ENCODE measurements at regions not wholly inside any gene's neighbourhood (a gene's known extent, or its start where the extent isn't known, plus 50 kb on each side); places are given as distances from the start of the nearest gene placed in this dataset.

- Histone ChIP-seq H3K27ac (ENCODE audit: low read depth, low read length, severe bottlenecking) (no peak overlapping the region), H3K36me3 (ENCODE audit: control insufficient read depth, insufficient read depth, low read length) (no peaks in the 10 kb centered on the region), H3K9me3 (ENCODE audit: control insufficient read depth, low read length) (peaks cover 5% of the 10 kb centered on the region), H3K4me1 (ENCODE audit: control insufficient read depth, insufficient read depth, low read length, poor library complexity, severe bottlenecking) (peaks cover 38% of the 10 kb centered on the region), H3K4me3 (ENCODE audit: extremely low read depth, insufficient read depth, low read length, poor library complexity, severe bottlenecking) (no peak overlapping the region)
- 78 to 80% methylated on average over 5 of the region's 11 CpGs for WGBS, 2 experiments (ENCODE audit: insufficient coverage in 2 of 2)
These were observed 135.4 kb downstream of the BAMBI start for GRCh38 chr10:28812384-28813372.

GRCh38 chr10:28815681-28816080 lies 138.4 kb downstream of the BAMBI start:
- Histone ChIP-seq H3K4me3 (ENCODE audit: extremely low read depth, insufficient read depth, low read length, poor library complexity, severe bottlenecking) (no peak overlapping the region), H3K36me3 (ENCODE audit: control insufficient read depth, insufficient read depth, low read length) (no peaks in the 10 kb centered on the region), H3K27ac (ENCODE audit: low read depth, low read length, severe bottlenecking) (no peak overlapping the region), H3K4me1 (ENCODE audit: control insufficient read depth, insufficient read depth, low read length, poor library complexity, severe bottlenecking) (peaks cover 9% of the 10 kb centered on the region), H3K9me3 (ENCODE audit: control insufficient read depth, low read length) (peaks cover 5% of the 10 kb centered on the region)
- WGBS, 2 experiments (ENCODE audit: insufficient coverage in 2 of 2), result 93 to 96% methylated on average over 20 to 37 of the region's 37 CpGs

- 59 to 61% methylated on average over 7 to 11 of the region's 12 CpGs for WGBS, 2 experiments (ENCODE audit: insufficient coverage in 2 of 2)
- Histone ChIP-seq H3K27ac (ENCODE audit: low read depth, low read length, severe bottlenecking) (peak overlapping the region; percentile 68), H3K36me3 (ENCODE audit: control insufficient read depth, insufficient read depth, low read length) (no peaks in the 10 kb centered on the region), H3K9me3 (ENCODE audit: control insufficient read depth, low read length) (no peaks in the 10 kb centered on the region), H3K4me1 (ENCODE audit: control insufficient read depth, insufficient read depth, low read length, poor library complexity, severe bottlenecking) (peaks cover 18% of the 10 kb centered on the region), H3K4me3 (ENCODE audit: extremely low read depth, insufficient read depth, low read length, poor library complexity, severe bottlenecking) (no peak overlapping the region)
These were observed 145.6 kb downstream of the BAMBI start for GRCh38 chr10:28822719-28823464.

- Histone ChIP-seq H3K4me1 (ENCODE audit: control insufficient read depth, insufficient read depth, low read length, poor library complexity, severe bottlenecking) (peaks cover 18% of the 10 kb centered on the region), H3K4me3 (ENCODE audit: extremely low read depth, insufficient read depth, low read length, poor library complexity, severe bottlenecking) (no peak overlapping the region), H3K27ac (ENCODE audit: low read depth, low read length, severe bottlenecking) (peak overlapping the region; percentile 68), H3K9me3 (ENCODE audit: control insufficient read depth, low read length) (no peaks in the 10 kb centered on the region), H3K36me3 (ENCODE audit: control insufficient read depth, insufficient read depth, low read length) (no peaks in the 10 kb centered on the region)
- WGBS, 2 experiments (ENCODE audit: insufficient coverage in 2 of 2), result 80 to 86% methylated on average over 1 of the region's 1 CpG
These were observed 146.3 kb downstream of the BAMBI start for GRCh38 chr10:28823501-28824075.

- WGBS, 2 experiments (ENCODE audit: insufficient coverage in 2 of 2), result 90 to 100% methylated on average over 3 of the region's 4 CpGs
- H3K9me3 ChIP-seq (ENCODE audit: control insufficient read depth, low read length), result no peaks in the 10 kb centered on the region
- no peaks in the 10 kb centered on the region for H3K4me1 ChIP-seq (ENCODE audit: control insufficient read depth, insufficient read depth, low read length, poor library complexity, severe bottlenecking)
- no peak overlapping the region for H3K27ac ChIP-seq (ENCODE audit: low read depth, low read length, severe bottlenecking)
- H3K36me3 ChIP-seq (ENCODE audit: control insufficient read depth, insufficient read depth, low read length), result no peaks in the 10 kb centered on the region
- H3K4me3 ChIP-seq (ENCODE audit: extremely low read depth, insufficient read depth, low read length, poor library complexity, severe bottlenecking), result no peak overlapping the region
These were observed 156.0 kb downstream of the BAMBI start for GRCh38 chr10:28833313-28833712.

- H3K36me3 ChIP-seq (ENCODE audit: control insufficient read depth, insufficient read depth, low read length), result no peaks in the 10 kb centered on the region
- H3K4me1 ChIP-seq (ENCODE audit: control insufficient read depth, insufficient read depth, low read length, poor library complexity, severe bottlenecking), result peaks cover 19% of the 10 kb centered on the region
- H3K9me3 ChIP-seq (ENCODE audit: control insufficient read depth, low read length), result no peaks in the 10 kb centered on the region
- no peak overlapping the region for H3K27ac ChIP-seq (ENCODE audit: low read depth, low read length, severe bottlenecking)
- H3K4me3 ChIP-seq (ENCODE audit: extremely low read depth, insufficient read depth, low read length, poor library complexity, severe bottlenecking), result no peak overlapping the region
These were observed 159.1 kb downstream of the BAMBI start for GRCh38 chr10:28836435-28836743.

- Histone ChIP-seq H3K4me3 (ENCODE audit: extremely low read depth, insufficient read depth, low read length, poor library complexity, severe bottlenecking) (no peak overlapping the region), H3K4me1 (ENCODE audit: control insufficient read depth, insufficient read depth, low read length, poor library complexity, severe bottlenecking) (peaks cover 30% of the 10 kb centered on the region), H3K27ac (ENCODE audit: low read depth, low read length, severe bottlenecking) (no peak overlapping the region), H3K36me3 (ENCODE audit: control insufficient read depth, insufficient read depth, low read length) (no peaks in the 10 kb centered on the region), H3K9me3 (ENCODE audit: control insufficient read depth, low read length) (no peaks in the 10 kb centered on the region)
- 89 to 100% methylated on average over 3 of the region's 3 CpGs for WGBS, 2 experiments (ENCODE audit: insufficient coverage in 2 of 2)
These were observed 160.5 kb downstream of the BAMBI start for GRCh38 chr10:28837613-28838390.

GRCh38 chr10:28838908-28839307 lies 161.6 kb downstream of the BAMBI start:
- Histone ChIP-seq H3K36me3 (ENCODE audit: control insufficient read depth, insufficient read depth, low read length) (no peaks in the 10 kb centered on the region), H3K9me3 (ENCODE audit: control insufficient read depth, low read length) (peaks cover 4% of the 10 kb centered on the region), H3K4me1 (ENCODE audit: control insufficient read depth, insufficient read depth, low read length, poor library complexity, severe bottlenecking) (peaks cover 30% of the 10 kb centered on the region), H3K4me3 (ENCODE audit: extremely low read depth, insufficient read depth, low read length, poor library complexity, severe bottlenecking) (no peak overlapping the region), H3K27ac (ENCODE audit: low read depth, low read length, severe bottlenecking) (peak overlapping the region; percentile 80)
- WGBS, 2 experiments (ENCODE audit: insufficient coverage in 2 of 2), result no CpG with 5 or more reads among the region's 2 CpGs

- H3K27ac ChIP-seq (ENCODE audit: low read depth, low read length, severe bottlenecking), result peak overlapping the region; percentile 80
- peaks cover 11% of the 10 kb centered on the region for H3K9me3 ChIP-seq (ENCODE audit: control insufficient read depth, low read length)
- 36 to 39% methylated on average over 6 of the region's 6 CpGs for WGBS, 2 experiments (ENCODE audit: insufficient coverage in 2 of 2)
- H3K36me3 ChIP-seq (ENCODE audit: control insufficient read depth, insufficient read depth, low read length), result no peaks in the 10 kb centered on the region
- H3K4me3 ChIP-seq (ENCODE audit: extremely low read depth, insufficient read depth, low read length, poor library complexity, severe bottlenecking), result no peak overlapping the region
- peaks cover 30% of the 10 kb centered on the region for H3K4me1 ChIP-seq (ENCODE audit: control insufficient read depth, insufficient read depth, low read length, poor library complexity, severe bottlenecking)
These were observed 162.3 kb downstream of the BAMBI start for GRCh38 chr10:28839600-28840007.

- Histone ChIP-seq H3K4me3 (ENCODE audit: extremely low read depth, insufficient read depth, low read length, poor library complexity, severe bottlenecking) (no peak overlapping the region), H3K36me3 (ENCODE audit: control insufficient read depth, insufficient read depth, low read length) (no peaks in the 10 kb centered on the region), H3K27ac (ENCODE audit: low read depth, low read length, severe bottlenecking) (peak overlapping the region; percentile 80), H3K4me1 (ENCODE audit: control insufficient read depth, insufficient read depth, low read length, poor library complexity, severe bottlenecking) (peaks cover 30% of the 10 kb centered on the region), H3K9me3 (ENCODE audit: control insufficient read depth, low read length) (peaks cover 17% of the 10 kb centered on the region)
- 94 to 100% methylated on average over 3 to 4 of the region's 6 CpGs for WGBS, 2 experiments (ENCODE audit: insufficient coverage in 2 of 2)
These were observed 162.9 kb downstream of the BAMBI start for GRCh38 chr10:28840202-28840601.
